ENCODE measurements at regions not wholly inside any gene's neighbourhood (a gene's known extent, or its start where the extent isn't known, plus 50 kb on each side); places are given as distances from the start of the nearest gene placed in this dataset.

GRCh38 chr3:8200996-8201395 lies 300.6 kb upstream of the LMCD1 start:
- POLR2A ChIA-PET = no interaction called here

GRCh38 chr3:8201886-8202285 lies 299.7 kb upstream of the LMCD1 start:
- DNase-seq (ENCODE audit: low spot score) = no peak

More at GRCh38 chr3:8200996-8201395, 300.6 kb upstream of the LMCD1 start:
- BruUV-seq (replicated peaks) = no TSS peak
- no peak overlapping the region for H3K27ac ChIP-seq (ENCODE audit: low read depth, low read length, poor library complexity, severe bottlenecking)
- H3K4me1 ChIP-seq (ENCODE audit: insufficient read depth, low read length, poor library complexity, severe bottlenecking) = no peaks in the 10 kb centered on the region
- no peak overlapping the region for H3K4me3 ChIP-seq (ENCODE audit: low read depth, low read length, poor library complexity, severe bottlenecking)
- H3K79me2 ChIP-seq (ENCODE audit: insufficient read depth, low read depth, low read length) = no peaks in the 10 kb centered on the region
- no peaks in the 10 kb centered on the region for H3K9me2 ChIP-seq (ENCODE audit: insufficient read depth, low read length)
- no peaks in the 10 kb centered on the region for H3K9me3 ChIP-seq (ENCODE audit: low read length)
- H2AFZ ChIP-seq (ENCODE audit: low read length) = no peak overlapping the region
- CTCF ChIA-PET (ENCODE audit: unreplicated experiment) = no interaction called here
- no peak for DNase-seq (ENCODE audit: low spot score)
- TF ChIP-seq CTCF (conservative IDR thresholded peaks at IDR 0.05; ENCODE audit: low read length) = no peak
- TF ChIP-seq EZH2phosphoT487 (IDR thresholded peaks at IDR 0.05; ENCODE audit: borderline replicate concordance, low read depth, low read length) = no peak
- no peaks in the 10 kb centered on the region for H4K20me1 ChIP-seq (ENCODE audit: insufficient read depth, low read length)
- H3K36me3 ChIP-seq (ENCODE audit: insufficient read depth, low read length) = no peaks in the 10 kb centered on the region
- H3K4me2 ChIP-seq (ENCODE audit: low read length) = no peak overlapping the region
- intact Hi-C loops (cut with micrococcal nuclease; ENCODE audit: unreplicated experiment) = no loop called here

GRCh38 chr3:8204331-8204730 lies 297.3 kb upstream of the LMCD1 start:
- no peak for DNase-seq (ENCODE audit: low spot score)
- Histone ChIP-seq H3K27ac (ENCODE audit: low read depth, low read length, poor library complexity, severe bottlenecking) (no peak overlapping the region), H3K4me2 (ENCODE audit: low read length) (no peak overlapping the region), H3K4me1 (ENCODE audit: insufficient read depth, low read length, poor library complexity, severe bottlenecking) (no peaks in the 10 kb centered on the region), H3K9me2 (ENCODE audit: insufficient read depth, low read length) (no peaks in the 10 kb centered on the region), H3K79me2 (ENCODE audit: insufficient read depth, low read depth, low read length) (no peaks in the 10 kb centered on the region), H3K36me3 (ENCODE audit: insufficient read depth, low read length) (no peaks in the 10 kb centered on the region), H4K20me1 (ENCODE audit: insufficient read depth, low read length) (no peaks in the 10 kb centered on the region), H2AFZ (ENCODE audit: low read length) (no peak overlapping the region), H3K9me3 (ENCODE audit: low read length) (no peaks in the 10 kb centered on the region), H3K4me3 (ENCODE audit: low read depth, low read length, poor library complexity, severe bottlenecking) (no peak overlapping the region)
- BruUV-seq (replicated peaks) = no TSS peak
- POLR2A ChIA-PET = no interaction called here
- TF ChIP-seq EZH2phosphoT487 (IDR thresholded peaks at IDR 0.05; ENCODE audit: borderline replicate concordance, low read depth, low read length) (no peak), CTCF (conservative IDR thresholded peaks at IDR 0.05; ENCODE audit: low read length) (no peak)
- CTCF ChIA-PET (ENCODE audit: unreplicated experiment) = no interaction called here
- intact Hi-C loops (cut with micrococcal nuclease; ENCODE audit: unreplicated experiment) = no loop called here

More at GRCh38 chr3:8201886-8202285, 299.7 kb upstream of the LMCD1 start:
- H3K9me3 ChIP-seq (ENCODE audit: low read length) = no peaks in the 10 kb centered on the region
- no peak overlapping the region for H3K27ac ChIP-seq (ENCODE audit: low read depth, low read length, poor library complexity, severe bottlenecking)
- H2AFZ ChIP-seq (ENCODE audit: low read length) = no peak overlapping the region
- H3K4me1 ChIP-seq (ENCODE audit: insufficient read depth, low read length, poor library complexity, severe bottlenecking) = no peaks in the 10 kb centered on the region
- no peaks in the 10 kb centered on the region for H3K9me2 ChIP-seq (ENCODE audit: insufficient read depth, low read length)
- CTCF ChIA-PET (ENCODE audit: unreplicated experiment) = no interaction called here
- no peak overlapping the region for H3K4me3 ChIP-seq (ENCODE audit: low read depth, low read length, poor library complexity, severe bottlenecking)
- no peaks in the 10 kb centered on the region for H4K20me1 ChIP-seq (ENCODE audit: insufficient read depth, low read length)
- POLR2A ChIA-PET = interaction anchor here (0.6 kb wide), 1 partner anchor 589 kb away, joined by 3 read pairs; no protein-coding TSS in a partner anchor
- TF ChIP-seq EZH2phosphoT487 (IDR thresholded peaks at IDR 0.05; ENCODE audit: borderline replicate concordance, low read depth, low read length) (no peak), CTCF (conservative IDR thresholded peaks at IDR 0.05; ENCODE audit: low read length) (no peak)
- no peak overlapping the region for H3K4me2 ChIP-seq (ENCODE audit: low read length)
- H3K36me3 ChIP-seq (ENCODE audit: insufficient read depth, low read length) = no peaks in the 10 kb centered on the region
- H3K79me2 ChIP-seq (ENCODE audit: insufficient read depth, low read depth, low read length) = no peaks in the 10 kb centered on the region
- BruUV-seq (replicated peaks) = no TSS peak
- intact Hi-C loops (cut with micrococcal nuclease; ENCODE audit: unreplicated experiment) = no loop called here

Data from OCI-LY7 (cell line).